ENCODE measurements at regions not wholly inside any gene's neighbourhood (a gene's known extent, or its start where the extent isn't known, plus 50 kb on each side); places are given as distances from the start of the nearest gene placed in this dataset.

- Histone ChIP-seq H2BK15ac (ENCODE audit: low read depth, low read length) (no peak overlapping the region), H3K4me2 (ENCODE audit: insufficient read depth, insufficient read length, low read length) (no peak overlapping the region), H3K23me2 (ENCODE audit: insufficient read length, low read depth, low read length, poor library complexity, severe bottlenecking) (no peaks in the 10 kb centered on the region), H3K23ac (ENCODE audit: insufficient read length, low read depth, low read length) (no peak overlapping the region), H3K4ac (ENCODE audit: low read depth, low read length) (no peak overlapping the region), H3K9me3 (ENCODE audit: control insufficient read depth, low read depth, low read length) (no peaks in the 10 kb centered on the region), H2AK5ac (ENCODE audit: insufficient read length, low read length) (no peak overlapping the region), H3K56ac (ENCODE audit: insufficient read length, low read depth, low read length) (no peak overlapping the region), H2BK120ac (ENCODE audit: low read depth, low read length, poor library complexity, severe bottlenecking) (no peak overlapping the region), H2BK20ac (ENCODE audit: low read depth, low read length, poor library complexity, severe bottlenecking) (no peak overlapping the region), H3K79me1 (ENCODE audit: insufficient read depth, low read depth, low read length, poor library complexity, severe bottlenecking) (no peaks in the 10 kb centered on the region), H4K5ac (ENCODE audit: insufficient read length, low read depth, low read length) (no peak overlapping the region), H3K18ac (ENCODE audit: insufficient read length, low read depth, low read length) (no peak overlapping the region), H2AFZ (ENCODE audit: low read length) (no peak overlapping the region), H3K27me3 (ENCODE audit: insufficient read depth, low read length) (no peaks in the 10 kb centered on the region), H3T11ph (ENCODE audit: low read length) (no peak overlapping the region), H2BK12ac (ENCODE audit: insufficient read length, low read depth, low read length) (no peak overlapping the region), H3K4me1 (ENCODE audit: insufficient read depth, low read length) (no peaks in the 10 kb centered on the region), H3K9ac (ENCODE audit: extremely low read depth, insufficient read length, low read length) (no peak overlapping the region), H4K8ac (replicated peaks; ENCODE audit: insufficient read length, low read depth, low read length) (no peak overlapping the region), H4K91ac (ENCODE audit: insufficient read length, low read depth, low read length) (no peak overlapping the region), H2BK5ac (ENCODE audit: insufficient read length, low read length) (no peak overlapping the region), H3K14ac (ENCODE audit: insufficient read depth, low read length) (no peak overlapping the region), H4K20me1 (ENCODE audit: control insufficient read depth, insufficient read depth, insufficient read length) (no peaks in the 10 kb centered on the region), H3K79me2 (ENCODE audit: insufficient read depth, low read length) (no peaks in the 10 kb centered on the region), H3K27ac (ENCODE audit: insufficient read length, low read depth, low read length) (no peak overlapping the region)
- no peak overlapping the region for H3K4me3 Mint-ChIP-seq
- no CpG with 5 or more reads among the region's 1 CpG for WGBS (ENCODE audit: extremely low coverage, insufficient read length, low lambda C conversion rate)
- H3K36me3 Mint-ChIP-seq (ENCODE audit: insufficient read depth in 1 of 3, low read depth in 3 of 3): no peaks in the 10 kb centered on the region
- no peaks in the 10 kb centered on the region for H3K4me1 Mint-ChIP-seq
- no peaks in the 10 kb centered on the region for H3K9me3 Mint-ChIP-seq
- DNase-seq: no peak
- TF ChIP-seq, protein P1, sequence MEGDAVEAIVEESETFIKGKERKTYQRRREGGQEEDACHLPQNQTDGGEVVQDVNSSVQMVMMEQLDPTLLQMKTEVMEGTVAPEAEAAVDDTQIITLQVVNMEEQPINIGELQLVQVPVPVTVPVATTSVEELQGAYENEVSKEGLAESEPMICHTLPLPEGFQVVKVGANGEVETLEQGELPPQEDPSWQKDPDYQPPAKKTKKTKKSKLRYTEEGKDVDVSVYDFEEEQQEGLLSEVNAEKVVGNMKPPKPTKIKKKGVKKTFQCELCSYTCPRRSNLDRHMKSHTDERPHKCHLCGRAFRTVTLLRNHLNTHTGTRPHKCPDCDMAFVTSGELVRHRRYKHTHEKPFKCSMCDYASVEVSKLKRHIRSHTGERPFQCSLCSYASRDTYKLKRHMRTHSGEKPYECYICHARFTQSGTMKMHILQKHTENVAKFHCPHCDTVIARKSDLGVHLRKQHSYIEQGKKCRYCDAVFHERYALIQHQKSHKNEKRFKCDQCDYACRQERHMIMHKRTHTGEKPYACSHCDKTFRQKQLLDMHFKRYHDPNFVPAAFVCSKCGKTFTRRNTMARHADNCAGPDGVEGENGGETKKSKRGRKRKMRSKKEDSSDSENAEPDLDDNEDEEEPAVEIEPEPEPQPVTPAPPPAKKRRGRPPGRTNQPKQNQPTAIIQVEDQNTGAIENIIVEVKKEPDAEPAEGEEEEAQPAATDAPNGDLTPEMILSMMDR (conservative IDR thresholded peaks at IDR 0.05): peak; percentile 22; the same call in 1 of the 3 replicates
- H3K27me3 Mint-ChIP-seq (ENCODE audit: low read depth): no peaks in the 10 kb centered on the region
- no peak overlapping the region for H3K27ac Mint-ChIP-seq
Observed at GRCh38 chr2:145002624-145003023, 482.7 kb upstream of the ZEB2 start.
